ENCODE measurements at regions not wholly inside any gene's neighbourhood (a gene's known extent, or its start where the extent isn't known, plus 50 kb on each side); places are given as distances from the start of the nearest gene placed in this dataset.

- no peak for DNase-seq
Measured at GRCh38 chr2:188720811-188721605, 253.2 kb upstream of the COL3A1 start.

- no peak for DNase-seq
Measured at GRCh38 chr2:188721784-188722183, 252.4 kb upstream of the COL3A1 start.

- no peak for DNase-seq
Measured at GRCh38 chr2:188725746-188726360, 248.3 kb upstream of the COL3A1 start.

GRCh38 chr2:188726626-188727247 lies 247.4 kb upstream of the COL3A1 start:
- no peak for DNase-seq

GRCh38 chr2:188727846-188728245 lies 246.3 kb upstream of the COL3A1 start:
- no peak for DNase-seq

- no peak for DNase-seq
Measured at GRCh38 chr2:188734691-188735090, 239.5 kb upstream of the COL3A1 start.

GRCh38 chr2:188746727-188747126 lies 227.4 kb upstream of the COL3A1 start:
- no peak for DNase-seq

GRCh38 chr2:188751816-188752215 lies 222.4 kb upstream of the COL3A1 start:
- DNase-seq: no peak

- no peak for DNase-seq
Measured at GRCh38 chr2:188752311-188752710, 221.9 kb upstream of the COL3A1 start.

GRCh38 chr2:188762151-188762550 lies 212.0 kb upstream of the COL3A1 start:
- no peak for DNase-seq

GRCh38 chr2:188765522-188766470 lies 208.4 kb upstream of the COL3A1 start:
- no peak for DNase-seq

GRCh38 chr2:188766471-188766856 lies 207.7 kb upstream of the COL3A1 start:
- no peak for DNase-seq

- DNase-seq: no peak
Measured at GRCh38 chr2:188767176-188767575, 207.0 kb upstream of the COL3A1 start.

- DNase-seq: no peak
Measured at GRCh38 chr2:188770296-188770695, 203.9 kb upstream of the COL3A1 start.

GRCh38 chr2:188773075-188773474 lies 201.1 kb upstream of the COL3A1 start:
- no peak for DNase-seq

GRCh38 chr2:188776634-188777033 lies 197.5 kb upstream of the COL3A1 start:
- DNase-seq: no peak

- DNase-seq: no peak
Measured at GRCh38 chr2:188784269-188784762, 189.9 kb upstream of the COL3A1 start.

GRCh38 chr2:188785061-188785460 lies 189.1 kb upstream of the COL3A1 start:
- DNase-seq: no peak

- no peak for DNase-seq
Measured at GRCh38 chr2:188785490-188785889, 188.7 kb upstream of the COL3A1 start.

GRCh38 chr2:188786368-188786841 lies 187.8 kb upstream of the COL3A1 start:
- no peak for DNase-seq

- DNase-seq: no peak
Measured at GRCh38 chr2:188787021-188787657, 187.0 kb upstream of the COL3A1 start.

GRCh38 chr2:188787658-188788240 lies 186.4 kb upstream of the COL3A1 start:
- no peak for DNase-seq

Measured in suppressor macrophage treated with lipopolysaccharide for 4 hours (primary cell).